GM23338 (cell line): ENCODE measurements at regions not wholly inside any gene's neighbourhood (a gene's known extent, or its start where the extent isn't known, plus 50 kb on each side); places are given as distances from the start of the nearest gene placed in this dataset.

ENCODE experiments used
- ATAC-seq: fragments of 200-7000 bp; cut with Tn5 transposase; 3 replicates; pipeline ENCODE4 v1.9.1; 2020
- DNase-seq: peaks from one replicate; pipeline ENCODE4 v3.0.0-alpha.2; 2015; ENCODE audit warnings: low spot score
- H2AFZ ChIP-seq: fragments of 200-600 bp; sonication (generic); 2 replicates; pipeline ENCODE4 v1.8.0; 2016; ENCODE audit warnings: antibody characterized with exemption, mild to moderate bottlenecking, moderate library complexity
- H3F3A ChIP-seq: fragments of 200-600 bp; sonication (generic); replicated peaks from 2 replicates; pipeline ENCODE4 v1.8.0; 2017; ENCODE audit warnings: antibody characterized with exemption, mixed run types, low read depth
- H3K27ac ChIP-seq: fragments of 200-600 bp; sonication (generic); 2 replicates; pipeline ENCODE4 v1.6.1; 2016; ENCODE audit warnings: low read depth
- H3K27me3 ChIP-seq: fragments of 200-600 bp; sonication (generic); 2 replicates; pipeline ENCODE4 v1.8.0; 2016; ENCODE audit warnings: mild to moderate bottlenecking, mixed run types, moderate library complexity; ENCODE audit not compliant: insufficient read depth
- H3K36me3 ChIP-seq: fragments of 200-600 bp; sonication (generic); 2 replicates; pipeline ENCODE4 v1.8.0; 2016; ENCODE audit warnings: mild to moderate bottlenecking; ENCODE audit not compliant: insufficient read depth
- H3K4me1 ChIP-seq: fragments of 200-600 bp; sonication (generic); 2 replicates; pipeline ENCODE4 v1.8.0; 2016; ENCODE audit warnings: mild to moderate bottlenecking, moderate library complexity; ENCODE audit not compliant: insufficient read depth
- H3K4me2 ChIP-seq: fragments of 200-600 bp; sonication (generic); 2 replicates; pipeline ENCODE4 v1.7.1; 2017; ENCODE audit warnings: mixed run types
- H3K4me3 ChIP-seq: fragments of 200-600 bp; sonication (generic); 2 replicates; pipeline ENCODE4 v1.6.1; 2016; ENCODE audit warnings: mixed run types
- H3K79me2 ChIP-seq: fragments of 200-600 bp; sonication (generic); replicated peaks from 2 replicates; pipeline ENCODE4 v1.8.0; 2017; ENCODE audit warnings: mild to moderate bottlenecking; ENCODE audit not compliant: insufficient read depth
- H3K9me2 ChIP-seq: fragments of 200-600 bp; sonication (generic); 2 replicates; pipeline ENCODE4 v1.8.0; 2017; ENCODE audit not compliant: insufficient read depth
- H4K20me1 ChIP-seq: fragments of 200-600 bp; sonication (generic); replicated peaks from 2 replicates; pipeline ENCODE4 v1.8.0; 2017; ENCODE audit warnings: mild to moderate bottlenecking; ENCODE audit not compliant: insufficient read depth
- H3K27ac Mint-ChIP-seq: 2 replicates; pipeline ENCODE4 v1.8.0; 2020; ENCODE audit warnings: inconsistent platforms, mild to moderate bottlenecking, moderate library complexity, mixed read lengths
- H3K27me3 Mint-ChIP-seq: 3 replicates; pipeline ENCODE4 v1.8.0; 2022; ENCODE audit warnings: low read depth, mild to moderate bottlenecking, moderate library complexity, mixed read lengths, inconsistent platforms; ENCODE audit not compliant: insufficient read depth, poor library complexity
- H3K36me3 Mint-ChIP-seq: 3 replicates; pipeline ENCODE4 v1.8.0; 2021; ENCODE audit warnings: low read depth, mild to moderate bottlenecking, inconsistent platforms, moderate library complexity, mixed read lengths
- H3K4me1 Mint-ChIP-seq: 3 replicates; pipeline ENCODE4 v1.8.0; 2020; ENCODE audit warnings: mild to moderate bottlenecking, inconsistent platforms, mixed read lengths
- H3K4me3 Mint-ChIP-seq: 3 replicates; pipeline ENCODE4 v1.8.0; 2021; ENCODE audit warnings: moderate library complexity, mild to moderate bottlenecking, inconsistent platforms, mixed read lengths
- H3K9me3 Mint-ChIP-seq: 3 replicates; pipeline ENCODE4 v1.8.0; 2020; ENCODE audit warnings: moderate library complexity, mild to moderate bottlenecking, inconsistent platforms, mixed read lengths
- CREB1 ChIP-seq: fragments of 250-450 bp; sonication (Bioruptor Pico); IDR thresholded peaks from 2 replicates; pipeline ENCODE4 v1.5.0; 2020; ENCODE audit warnings: low read depth, mild to moderate bottlenecking, moderate library complexity
- CTCF ChIP-seq, 2 experiments: fragments of 200-600 bp in 1 of 2; sonication (generic) in 1 of 2; conservative IDR thresholded peaks; 2 replicates each; pipeline versions ENCODE4 v1.5.1 to v1.6.1; 2016 to 2017; ENCODE audit warnings: antibody characterized with exemption in 2 of 2, low read depth in 2 of 2, mild to moderate bottlenecking in 2 of 2, moderate library complexity in 1 of 2
- ETS1 ChIP-seq: IDR thresholded peaks from 2 replicates; pipeline ENCODE4 v1.6.1; 2016; ENCODE audit warnings: antibody characterized with exemption
- EZH2 ChIP-seq: fragments of 200-600 bp; sonication (generic); IDR thresholded peaks from one replicate; pipeline ENCODE4 v1.8.0; 2017; ENCODE audit warnings: antibody characterized with exemption, mild to moderate bottlenecking, low read depth; ENCODE audit not compliant: unreplicated experiment
- EZH2phosphoT487 ChIP-seq: fragments of 200-600 bp; sonication (generic); IDR thresholded peaks from one replicate; pipeline ENCODE4 v1.8.1; 2018; ENCODE audit warnings: antibody characterized with exemption; ENCODE audit not compliant: unreplicated experiment
- JUNB ChIP-seq: IDR thresholded peaks from one replicate; pipeline ENCODE4 v1.6.1; 2016; ENCODE audit warnings: antibody characterized with exemption; ENCODE audit not compliant: unreplicated experiment
- NANOG ChIP-seq: IDR thresholded peaks from 2 replicates; pipeline ENCODE4 v1.6.1; 2016; ENCODE audit warnings: antibody characterized with exemption, borderline replicate concordance
- POLR2AphosphoS5 ChIP-seq: IDR thresholded peaks from 2 replicates; pipeline ENCODE4 v1.6.1; 2016; ENCODE audit warnings: antibody characterized with exemption, low read depth
- REST ChIP-seq: IDR thresholded peaks from one replicate; pipeline ENCODE4 v1.6.1; 2018; ENCODE audit warnings: antibody characterized with exemption; ENCODE audit not compliant: unreplicated experiment
- STAT1 ChIP-seq: IDR thresholded peaks from one replicate; pipeline ENCODE4 v1.6.1; 2016; ENCODE audit warnings: antibody characterized with exemption; ENCODE audit not compliant: unreplicated experiment
- ZNF114 ChIP-seq: fragments of 250-450 bp; sonication (Bioruptor Pico); IDR thresholded peaks from 2 replicates; pipeline ENCODE4 v1.5.0; 2020; ENCODE audit warnings: mild to moderate bottlenecking, moderate library complexity
- ZNF331 ChIP-seq: fragments of 250-450 bp; sonication (Bioruptor Pico); IDR thresholded peaks from 2 replicates; pipeline ENCODE4 v1.5.0; 2020; ENCODE audit warnings: low read depth, mild to moderate bottlenecking, moderate library complexity
- ZNF462 ChIP-seq: fragments of 250-450 bp; sonication (Bioruptor Pico); IDR thresholded peaks from 2 replicates; pipeline ENCODE4 v1.5.0; 2020; ENCODE audit warnings: mild to moderate bottlenecking, moderate library complexity

- H3K27ac Mint-ChIP-seq: no peak overlapping the region
- H3K27ac ChIP-seq: no peak overlapping the region
These were observed 125.4 kb downstream of the RFLNA start for GRCh38 chr12:124420041-124420995.

More at GRCh38 chr12:124420041-124420995, 125.4 kb downstream of the RFLNA start:
- H4K20me1 ChIP-seq: peaks cover 8% of the 10 kb centered on the region; the same call in 1 of the 2 replicates
- Mint-ChIP-seq H3K36me3 (peaks cover 50% of the 10 kb centered on the region), H3K27me3 (peaks cover 7% of the 10 kb centered on the region), H3K4me3 (no peak overlapping the region), H3K9me3 (no peaks in the 10 kb centered on the region), H3K4me1 (peaks cover 6% of the 10 kb centered on the region; the same call in 1 of the 3 replicates)
- ATAC-seq (no peak), DNase-seq (no peak)
- H3K79me2 ChIP-seq: peaks cover 17% of the 10 kb centered on the region
- H3K27me3 ChIP-seq: no peaks in the 10 kb centered on the region
- no peaks in the 10 kb centered on the region; the same call in 1 of the 2 replicates for H3F3A ChIP-seq
- TF ChIP-seq REST: no peak
- TF ChIP-seq CTCF (conservative IDR thresholded peaks at IDR 0.05; ENCODE audit: low read depth in 2 of 2): no peak
- TF ChIP-seq NANOG: no peak
- no peak for TF ChIP-seq POLR2AphosphoS5
- no peak for TF ChIP-seq JUNB
- TF ChIP-seq STAT1: no peak
- TF ChIP-seq EZH2: no peak
- no peak for TF ChIP-seq CREB1
- TF ChIP-seq ZNF114 (CRISPR knock-in tag): no peak
- no peak for TF ChIP-seq ZNF462 (CRISPR knock-in tag)
- no peak for TF ChIP-seq ZNF331 (CRISPR knock-in tag)
- no peak for TF ChIP-seq EZH2phosphoT487
- no peak for TF ChIP-seq ETS1
- no peaks in the 10 kb centered on the region for H3K4me1 ChIP-seq
- H3K9me2 ChIP-seq: no peaks in the 10 kb centered on the region
- no peak overlapping the region for H3K4me3 ChIP-seq
- no peak overlapping the region for H2AFZ ChIP-seq
- no peak overlapping the region for H3K4me2 ChIP-seq
- H3K36me3 ChIP-seq: peaks cover 12% of the 10 kb centered on the region; the same call in 1 of the 2 replicates
